22Rv1 (cell line): ENCODE measurements at regions not wholly inside any gene's neighbourhood (a gene's known extent, or its start where the extent isn't known, plus 50 kb on each side); places are given as distances from the start of the nearest gene placed in this dataset.

Experiments used
- ZFX ChIP-seq: fragments of 450-650 bp; IDR thresholded peaks from 2 replicates; pipeline ENCODE4 v1.6.1; 2017; ENCODE audit warnings: antibody characterized with exemption, borderline replicate concordance
- TF ChIP-seq, protein P1 (sequence below): fragments of 450-650 bp; IDR thresholded peaks from 2 replicates; pipeline ENCODE4 v1.5.1; 2017; ENCODE audit warnings: mild to moderate bottlenecking

DNA sequence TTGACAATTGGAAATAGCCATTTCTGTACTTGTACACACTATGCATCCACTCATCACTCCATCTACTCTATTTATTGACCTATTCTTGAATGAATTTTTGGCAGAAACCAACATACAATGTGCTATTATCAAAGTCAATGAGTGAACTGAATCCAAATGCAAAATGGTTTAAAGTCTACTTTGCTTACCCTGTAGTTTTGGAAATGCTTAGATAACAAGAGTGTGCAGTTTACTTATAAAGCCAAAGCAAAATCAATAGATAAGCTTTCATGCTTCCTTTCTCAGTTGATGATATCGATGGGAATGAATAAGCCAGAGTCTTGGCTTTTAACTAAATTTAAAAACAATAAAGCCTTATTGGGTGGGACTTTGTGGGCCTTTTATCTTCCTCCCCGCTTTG, 58.9 kb upstream of the SPANXB1 start:
- TF ChIP-seq, protein P1, sequence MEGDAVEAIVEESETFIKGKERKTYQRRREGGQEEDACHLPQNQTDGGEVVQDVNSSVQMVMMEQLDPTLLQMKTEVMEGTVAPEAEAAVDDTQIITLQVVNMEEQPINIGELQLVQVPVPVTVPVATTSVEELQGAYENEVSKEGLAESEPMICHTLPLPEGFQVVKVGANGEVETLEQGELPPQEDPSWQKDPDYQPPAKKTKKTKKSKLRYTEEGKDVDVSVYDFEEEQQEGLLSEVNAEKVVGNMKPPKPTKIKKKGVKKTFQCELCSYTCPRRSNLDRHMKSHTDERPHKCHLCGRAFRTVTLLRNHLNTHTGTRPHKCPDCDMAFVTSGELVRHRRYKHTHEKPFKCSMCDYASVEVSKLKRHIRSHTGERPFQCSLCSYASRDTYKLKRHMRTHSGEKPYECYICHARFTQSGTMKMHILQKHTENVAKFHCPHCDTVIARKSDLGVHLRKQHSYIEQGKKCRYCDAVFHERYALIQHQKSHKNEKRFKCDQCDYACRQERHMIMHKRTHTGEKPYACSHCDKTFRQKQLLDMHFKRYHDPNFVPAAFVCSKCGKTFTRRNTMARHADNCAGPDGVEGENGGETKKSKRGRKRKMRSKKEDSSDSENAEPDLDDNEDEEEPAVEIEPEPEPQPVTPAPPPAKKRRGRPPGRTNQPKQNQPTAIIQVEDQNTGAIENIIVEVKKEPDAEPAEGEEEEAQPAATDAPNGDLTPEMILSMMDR = no peak
- no peak for TF ChIP-seq ZFX
